NCI-H2171 treated with DMSO at 0.1 percent for 48 hours (cell line): ENCODE measurements at regions not wholly inside any gene's neighbourhood (a gene's known extent, or its start where the extent isn't known, plus 50 kb on each side); places are given as distances from the start of the nearest gene placed in this dataset.
A peak's percentile ranks its signal among the peaks of the same experiment; 100 is the strongest.

ENCODE experiments used
- DNase-seq: peaks from one replicate; lab custom pipeline; 2025; lab: John Stamatoyannopoulos, UW

- no peak for DNase-seq
Measured at GRCh38 chr16:89027281-89027680, 50.3 kb upstream of the CBFA2T3 start.

- DNase-seq, result no peak
Measured at GRCh38 chr16:89031715-89032659, 55.0 kb upstream of the CBFA2T3 start.

- DNase-seq, result no peak
Measured at GRCh38 chr16:89033304-89033703, 56.3 kb upstream of the CBFA2T3 start.

GRCh38 chr16:89033796-89034572, 57.0 kb upstream of the CBFA2T3 start:
- no peak for DNase-seq

- no peak for DNase-seq
Measured at GRCh38 chr16:89034573-89034961, 57.6 kb upstream of the CBFA2T3 start.

- peak; percentile 33 for DNase-seq
Measured at GRCh38 chr16:89034971-89035668, 58.1 kb upstream of the CBFA2T3 start.

GRCh38 chr16:89035669-89036570, 57.7 kb upstream of the ACSF3 start:
- DNase-seq, result no peak

GRCh38 chr16:89036776-89037175, 56.9 kb upstream of the ACSF3 start:
- DNase-seq, result no peak

GRCh38 chr16:89037261-89038152, 56.1 kb upstream of the ACSF3 start:
- no peak for DNase-seq

GRCh38 chr16:89038221-89038721, 55.4 kb upstream of the ACSF3 start:
- DNase-seq, result no peak

GRCh38 chr16:89038811-89039735, 54.6 kb upstream of the ACSF3 start:
- no peak for DNase-seq

GRCh38 chr16:89039756-89040155, 53.9 kb upstream of the ACSF3 start:
- DNase-seq, result no peak

GRCh38 chr16:89040391-89040790, 53.3 kb upstream of the ACSF3 start:
- no peak for DNase-seq

GRCh38 chr16:89040861-89041570, 52.6 kb upstream of the ACSF3 start:
- DNase-seq, result no peak

- DNase-seq, result no peak
Measured at GRCh38 chr16:89041571-89042481, 51.8 kb upstream of the ACSF3 start.

GRCh38 chr16:89042711-89043551, 50.7 kb upstream of the ACSF3 start:
- no peak for DNase-seq
